Neural progenitor cell (in vitro differentiated cells): ENCODE measurements at regions not wholly inside any gene's neighbourhood (a gene's known extent, or its start where the extent isn't known, plus 50 kb on each side); places are given as distances from the start of the nearest gene placed in this dataset.

ENCODE experiments used
- DNase-seq: peaks from one replicate; pipeline ENCODE4 v3.0.0-alpha.2; 2016; ENCODE audit warnings: low spot score
- H2AFZ ChIP-seq: fragments of 200-600 bp; sonication (generic); replicated peaks from 2 replicates; pipeline ENCODE4 v1.6.1; 2016; ENCODE audit warnings: antibody characterized with exemption
- H3F3A ChIP-seq: fragments of 200-600 bp; sonication (generic); 2 replicates; pipeline ENCODE4 v1.6.1; 2016; ENCODE audit warnings: antibody characterized with exemption, low read depth
- H3K27ac ChIP-seq: fragments of 200-600 bp; sonication (generic); 2 replicates; pipeline ENCODE4 v1.5.1; 2016; ENCODE audit warnings: mild to moderate bottlenecking
- H3K27me3 ChIP-seq: fragments of 200-600 bp; sonication (generic); 2 replicates; pipeline ENCODE4 v1.6.1; 2016; ENCODE audit warnings: mild to moderate bottlenecking, moderate library complexity
- H3K36me3 ChIP-seq: fragments of 200-600 bp; sonication (generic); 2 replicates; pipeline ENCODE4 v1.5.1; 2016
- H3K4me1 ChIP-seq: fragments of 200-600 bp; sonication (generic); 2 replicates; pipeline ENCODE4 v1.6.1; 2016; ENCODE audit warnings: mixed run types
- H3K4me2 ChIP-seq: fragments of 200-600 bp; sonication (generic); 2 replicates; pipeline ENCODE4 v1.6.1; 2016
- H3K4me3 ChIP-seq: fragments of 200-600 bp; sonication (generic); 2 replicates; pipeline ENCODE4 v1.5.1; 2016
- H3K79me2 ChIP-seq: fragments of 200-600 bp; sonication (generic); 2 replicates; pipeline ENCODE4 v1.6.1; 2016; ENCODE audit warnings: low read depth
- H3K9ac ChIP-seq: fragments of 200-600 bp; sonication (generic); 2 replicates; pipeline ENCODE4 v1.6.1; 2016
- H3K9me3 ChIP-seq: fragments of 200-600 bp; sonication (generic); 2 replicates; pipeline ENCODE4 v1.5.1; 2016; ENCODE audit warnings: low read depth
- H4K20me1 ChIP-seq: fragments of 200-600 bp; sonication (generic); 2 replicates; pipeline ENCODE4 v1.6.1; 2016; ENCODE audit warnings: low read depth
- H3K27ac Mint-ChIP-seq: 3 replicates; pipeline ENCODE4 v1.8.0; 2021; ENCODE audit warnings: mixed read lengths
- H3K27me3 Mint-ChIP-seq: 2 replicates; pipeline ENCODE4 v1.8.0; 2022; ENCODE audit warnings: low read depth, mild to moderate bottlenecking, inconsistent platforms, moderate library complexity, mixed read lengths; ENCODE audit not compliant: insufficient read depth
- H3K36me3 Mint-ChIP-seq: 3 replicates; pipeline ENCODE4 v1.8.0; 2021; ENCODE audit warnings: mixed read lengths
- H3K4me1 Mint-ChIP-seq: 3 replicates; pipeline ENCODE4 v1.8.0; 2021; ENCODE audit warnings: mixed read lengths
- H3K4me3 Mint-ChIP-seq: 3 replicates; pipeline ENCODE4 v1.8.0; 2021; ENCODE audit warnings: mild to moderate bottlenecking, moderate library complexity, mixed read lengths
- H3K9me3 Mint-ChIP-seq: 3 replicates; pipeline ENCODE4 v1.8.0; 2020; ENCODE audit warnings: mixed read lengths
- EZH2 ChIP-seq: fragments of 200-600 bp; sonication (generic); IDR thresholded peaks from 2 replicates; pipeline ENCODE4 v1.6.1; 2017; ENCODE audit warnings: antibody characterized with exemption, mild to moderate bottlenecking, moderate library complexity
- EZH2phosphoT487 ChIP-seq: fragments of 200-600 bp; sonication (generic); IDR thresholded peaks from 2 replicates; pipeline ENCODE4 v1.6.1; 2017; ENCODE audit warnings: antibody characterized with exemption
- TF ChIP-seq, protein P1 (sequence below): fragments of 200-600 bp; sonication (generic); IDR thresholded peaks from 2 replicates; pipeline ENCODE4 v1.5.1; 2017; ENCODE audit warnings: antibody characterized with exemption, mild to moderate bottlenecking

DNA sequence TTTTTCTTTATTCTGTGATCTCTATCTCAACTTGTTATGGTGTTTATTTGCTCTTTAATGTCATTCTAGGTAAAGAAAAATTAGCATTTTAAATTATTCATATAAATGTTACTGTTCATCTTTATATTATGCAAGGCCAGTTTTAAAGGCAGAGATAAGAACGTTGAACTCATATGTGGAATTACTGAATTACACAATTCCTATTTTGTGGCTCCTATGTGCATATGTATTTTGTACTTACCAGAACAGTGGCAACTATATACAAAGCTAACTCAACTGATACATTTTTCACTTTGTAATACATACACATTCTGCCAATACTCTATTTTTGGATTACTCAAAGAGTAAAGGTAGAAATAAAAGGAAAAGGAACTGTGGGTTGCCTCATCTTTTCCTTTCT is 533.2 kb upstream of the NR3C2 start:
- TF ChIP-seq EZH2, result no peak
- Histone ChIP-seq H3K27me3 (no peaks in the 10 kb centered on the region), H3K79me2 (no peaks in the 10 kb centered on the region), H3K4me2 (no peak overlapping the region), H4K20me1 (no peaks in the 10 kb centered on the region), H3F3A (no peaks in the 10 kb centered on the region), H3K9me3 (no peaks in the 10 kb centered on the region), H3K36me3 (no peaks in the 10 kb centered on the region), H3K9ac (no peak overlapping the region), H2AFZ (no peak overlapping the region), H3K4me3 (no peak overlapping the region), H3K27ac (no peak overlapping the region), H3K4me1 (no peaks in the 10 kb centered on the region)
- no peak for DNase-seq
- Mint-ChIP-seq H3K4me1 (no peaks in the 10 kb centered on the region), H3K4me3 (no peak overlapping the region), H3K36me3 (no peaks in the 10 kb centered on the region), H3K27me3 (no peaks in the 10 kb centered on the region), H3K27ac (no peak overlapping the region), H3K9me3 (no peaks in the 10 kb centered on the region)

DNA sequence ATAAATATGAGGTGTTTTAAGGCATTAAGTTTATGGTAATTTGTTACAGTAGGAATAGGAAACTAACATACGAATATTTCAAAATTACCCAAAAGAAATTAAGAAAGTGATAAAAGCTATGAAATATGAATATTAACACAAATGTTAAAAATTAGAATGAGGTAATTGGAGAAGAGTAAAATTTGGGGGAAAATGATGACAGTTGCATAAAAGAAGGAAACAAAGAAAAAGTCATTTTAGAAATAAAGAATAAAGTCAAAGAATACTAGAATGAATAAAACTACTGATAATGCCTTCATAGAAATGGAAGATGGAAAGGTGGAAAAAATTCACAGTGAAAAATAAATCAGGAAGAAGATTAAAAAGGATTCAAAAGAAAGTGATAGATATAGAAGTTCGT is 522.9 kb upstream of the NR3C2 start:
- no peaks in the 10 kb centered on the region for H3K27me3 ChIP-seq
- H3K9me3 ChIP-seq, result no peaks in the 10 kb centered on the region
- Mint-ChIP-seq H3K4me3 (no peak overlapping the region), H3K36me3 (no peaks in the 10 kb centered on the region), H3K27ac (no peak overlapping the region), H3K4me1 (no peaks in the 10 kb centered on the region), H3K27me3 (no peaks in the 10 kb centered on the region), H3K9me3 (no peaks in the 10 kb centered on the region)
- no peak for DNase-seq
- H3K9ac ChIP-seq, result no peak overlapping the region
- TF ChIP-seq, protein P1, sequence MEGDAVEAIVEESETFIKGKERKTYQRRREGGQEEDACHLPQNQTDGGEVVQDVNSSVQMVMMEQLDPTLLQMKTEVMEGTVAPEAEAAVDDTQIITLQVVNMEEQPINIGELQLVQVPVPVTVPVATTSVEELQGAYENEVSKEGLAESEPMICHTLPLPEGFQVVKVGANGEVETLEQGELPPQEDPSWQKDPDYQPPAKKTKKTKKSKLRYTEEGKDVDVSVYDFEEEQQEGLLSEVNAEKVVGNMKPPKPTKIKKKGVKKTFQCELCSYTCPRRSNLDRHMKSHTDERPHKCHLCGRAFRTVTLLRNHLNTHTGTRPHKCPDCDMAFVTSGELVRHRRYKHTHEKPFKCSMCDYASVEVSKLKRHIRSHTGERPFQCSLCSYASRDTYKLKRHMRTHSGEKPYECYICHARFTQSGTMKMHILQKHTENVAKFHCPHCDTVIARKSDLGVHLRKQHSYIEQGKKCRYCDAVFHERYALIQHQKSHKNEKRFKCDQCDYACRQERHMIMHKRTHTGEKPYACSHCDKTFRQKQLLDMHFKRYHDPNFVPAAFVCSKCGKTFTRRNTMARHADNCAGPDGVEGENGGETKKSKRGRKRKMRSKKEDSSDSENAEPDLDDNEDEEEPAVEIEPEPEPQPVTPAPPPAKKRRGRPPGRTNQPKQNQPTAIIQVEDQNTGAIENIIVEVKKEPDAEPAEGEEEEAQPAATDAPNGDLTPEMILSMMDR, result no peak
- TF ChIP-seq EZH2phosphoT487, result no peak
- no peak for TF ChIP-seq EZH2
- H3K79me2 ChIP-seq, result no peaks in the 10 kb centered on the region
- H3K36me3 ChIP-seq, result no peaks in the 10 kb centered on the region
- no peak overlapping the region for H3K4me2 ChIP-seq
- H4K20me1 ChIP-seq, result no peaks in the 10 kb centered on the region
- no peak overlapping the region for H3K27ac ChIP-seq
- H3K4me1 ChIP-seq, result no peaks in the 10 kb centered on the region
- H3F3A ChIP-seq, result no peaks in the 10 kb centered on the region
- H2AFZ ChIP-seq, result no peak overlapping the region
- H3K4me3 ChIP-seq, result no peak overlapping the region

DNA sequence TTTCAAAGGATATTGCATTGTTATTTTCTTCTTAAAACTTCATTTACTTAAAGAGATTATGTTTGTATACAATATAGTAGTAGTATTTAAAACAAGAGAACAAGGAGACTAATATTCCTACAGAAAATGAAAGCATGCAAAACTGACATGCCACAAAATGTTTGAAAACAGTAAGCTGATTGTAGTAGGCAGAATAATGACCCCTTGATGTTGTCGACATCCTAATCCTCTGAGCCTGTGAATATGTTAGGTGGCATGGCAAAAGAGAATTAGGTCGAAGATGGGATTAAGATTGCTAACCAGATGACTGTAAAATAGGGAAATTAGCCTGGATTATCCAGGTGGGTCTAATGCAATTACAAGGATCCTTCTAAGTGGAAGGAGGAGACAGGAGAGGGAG is 522.2 kb upstream of the NR3C2 start:
- H3K4me1 Mint-ChIP-seq, result no peaks in the 10 kb centered on the region
- Histone ChIP-seq H3K36me3 (no peaks in the 10 kb centered on the region), H3K9me3 (no peaks in the 10 kb centered on the region), H3K27me3 (no peaks in the 10 kb centered on the region), H4K20me1 (no peaks in the 10 kb centered on the region), H3K4me3 (no peak overlapping the region), H3K9ac (no peak overlapping the region), H3F3A (no peaks in the 10 kb centered on the region), H3K4me1 (no peaks in the 10 kb centered on the region), H2AFZ (no peak overlapping the region), H3K79me2 (no peaks in the 10 kb centered on the region), H3K4me2 (no peak overlapping the region), H3K27ac (no peak overlapping the region)
- no peaks in the 10 kb centered on the region for H3K9me3 Mint-ChIP-seq
- no peak overlapping the region for H3K4me3 Mint-ChIP-seq
- H3K27me3 Mint-ChIP-seq, result no peaks in the 10 kb centered on the region
- DNase-seq, result no peak
- H3K27ac Mint-ChIP-seq, result no peak overlapping the region
- TF ChIP-seq EZH2, result no peak
- H3K36me3 Mint-ChIP-seq, result no peaks in the 10 kb centered on the region

DNA sequence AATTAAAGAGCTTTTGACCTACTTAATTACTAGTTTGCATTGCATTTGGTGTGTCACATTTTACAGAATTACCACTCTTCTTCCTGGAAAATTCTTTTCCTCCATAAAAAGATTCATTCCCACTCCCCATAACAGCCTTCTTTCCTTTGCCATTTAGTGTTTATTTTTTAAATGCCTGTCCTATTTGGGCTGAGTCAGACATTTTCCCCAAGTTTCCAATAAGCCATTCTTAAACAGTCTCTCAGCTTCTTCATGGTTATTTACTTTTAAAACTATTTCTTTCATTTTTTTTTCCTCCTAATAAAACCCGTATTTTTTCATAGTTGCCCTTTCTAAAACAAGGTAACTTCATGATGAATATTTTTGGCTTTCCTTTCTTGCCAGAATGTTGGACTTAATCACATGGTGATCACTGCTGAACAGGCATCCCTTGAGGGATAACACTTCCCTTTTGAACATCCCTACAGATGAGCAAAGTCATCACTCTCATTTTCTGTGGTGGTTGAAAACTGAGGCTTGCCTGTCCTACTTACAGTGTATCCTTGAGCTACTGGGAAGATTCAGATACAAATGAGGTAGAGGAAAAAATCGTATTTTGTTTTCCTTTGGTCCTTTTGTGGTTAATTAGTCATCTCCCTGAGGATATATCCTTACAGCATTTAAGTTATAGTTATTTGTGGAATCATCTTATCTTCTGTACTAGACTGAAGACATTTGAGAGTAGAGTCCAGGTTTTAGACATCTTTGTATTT is 520.5 kb upstream of the NR3C2 start:
- H3K4me3 ChIP-seq, result no peak overlapping the region
- H3K9ac ChIP-seq, result no peak overlapping the region
- Mint-ChIP-seq H3K4me1 (no peaks in the 10 kb centered on the region), H3K4me3 (no peak overlapping the region), H3K9me3 (no peaks in the 10 kb centered on the region), H3K36me3 (no peaks in the 10 kb centered on the region), H3K27me3 (no peaks in the 10 kb centered on the region), H3K27ac (no peak overlapping the region)
- H4K20me1 ChIP-seq, result no peaks in the 10 kb centered on the region
- H3K79me2 ChIP-seq, result no peaks in the 10 kb centered on the region
- H3K27ac ChIP-seq, result no peak overlapping the region
- H3F3A ChIP-seq, result no peaks in the 10 kb centered on the region
- no peak overlapping the region for H2AFZ ChIP-seq
- H3K9me3 ChIP-seq, result no peaks in the 10 kb centered on the region
- TF ChIP-seq EZH2phosphoT487, result no peak
- TF ChIP-seq EZH2, result no peak
- TF ChIP-seq, protein P1, result no peak
- no peaks in the 10 kb centered on the region for H3K27me3 ChIP-seq
- no peaks in the 10 kb centered on the region for H3K4me1 ChIP-seq
- H3K4me2 ChIP-seq, result no peak overlapping the region
- H3K36me3 ChIP-seq, result no peaks in the 10 kb centered on the region
- DNase-seq, result no peak
